ENCODE measurements at regions not wholly inside any gene's neighbourhood (a gene's known extent, or its start where the extent isn't known, plus 50 kb on each side); places are given as distances from the start of the nearest gene placed in this dataset.

GRCh38 chr1:88544195-88544594 is 139.9 kb upstream of the PKN2 start:
- H3K9me3 ChIP-seq (ENCODE audit: control insufficient read depth, low read length): no peaks in the 10 kb centered on the region
- no peak overlapping the region for H3K4me3 Mint-ChIP-seq
- no peaks in the 10 kb centered on the region for H3K27me3 ChIP-seq (ENCODE audit: control insufficient read depth, insufficient read depth, low read length, poor library complexity, severe bottlenecking)
- no peak overlapping the region for H3K27ac Mint-ChIP-seq
- H3K9me3 Mint-ChIP-seq: no peaks in the 10 kb centered on the region
- H3K36me3 ChIP-seq (ENCODE audit: control insufficient read depth, insufficient read depth, low read length): no peaks in the 10 kb centered on the region
- no peak overlapping the region for H3K27ac ChIP-seq (ENCODE audit: low read depth, low read length)
- TF ChIP-seq CTCF (conservative IDR thresholded peaks at IDR 0.05): no peak
- no peaks in the 10 kb centered on the region for H3K27me3 Mint-ChIP-seq (ENCODE audit: insufficient read depth)
- H3K4me1 ChIP-seq (ENCODE audit: control insufficient read depth, insufficient read depth, low read length): no peaks in the 10 kb centered on the region
- no peaks in the 10 kb centered on the region for H3K36me3 Mint-ChIP-seq (ENCODE audit: low read depth)
- no peak for DNase-seq
- no peak overlapping the region for H3K4me3 ChIP-seq (ENCODE audit: low read length)
- no peaks in the 10 kb centered on the region for H3K4me1 Mint-ChIP-seq
- H3K9ac ChIP-seq (ENCODE audit: extremely low read depth, low read length, poor library complexity, severe bottlenecking): no peak overlapping the region

GRCh38 chr1:88549536-88549935 is 134.5 kb upstream of the PKN2 start:
- Mint-ChIP-seq H3K9me3 (no peaks in the 10 kb centered on the region), H3K27ac (no peak overlapping the region), H3K27me3 (ENCODE audit: insufficient read depth) (no peaks in the 10 kb centered on the region), H3K4me3 (no peak overlapping the region), H3K36me3 (ENCODE audit: low read depth) (no peaks in the 10 kb centered on the region), H3K4me1 (no peaks in the 10 kb centered on the region)
- 63% methylated on average over 1 of the region's 1 CpG; no CpG with 5 or more reads in 1 of the 2 experiments for WGBS, 2 experiments (ENCODE audit: insufficient coverage in 1 of 2, insufficient read length in 1 of 2)
- no peaks in the 10 kb centered on the region for H3K27me3 ChIP-seq (ENCODE audit: control insufficient read depth, insufficient read depth, low read length, poor library complexity, severe bottlenecking)
- H3K4me1 ChIP-seq (ENCODE audit: control insufficient read depth, insufficient read depth, low read length): no peaks in the 10 kb centered on the region
- DNase-seq: no peak
- TF ChIP-seq CTCF (conservative IDR thresholded peaks at IDR 0.05): peak; percentile 70
- H3K36me3 ChIP-seq (ENCODE audit: control insufficient read depth, insufficient read depth, low read length): no peaks in the 10 kb centered on the region
- H3K9me3 ChIP-seq (ENCODE audit: control insufficient read depth, low read length): no peaks in the 10 kb centered on the region
- H3K9ac ChIP-seq (ENCODE audit: extremely low read depth, low read length, poor library complexity, severe bottlenecking): no peak overlapping the region
- H3K4me3 ChIP-seq (ENCODE audit: low read length): no peak overlapping the region
- no peak overlapping the region for H3K27ac ChIP-seq (ENCODE audit: low read depth, low read length)

DNA sequence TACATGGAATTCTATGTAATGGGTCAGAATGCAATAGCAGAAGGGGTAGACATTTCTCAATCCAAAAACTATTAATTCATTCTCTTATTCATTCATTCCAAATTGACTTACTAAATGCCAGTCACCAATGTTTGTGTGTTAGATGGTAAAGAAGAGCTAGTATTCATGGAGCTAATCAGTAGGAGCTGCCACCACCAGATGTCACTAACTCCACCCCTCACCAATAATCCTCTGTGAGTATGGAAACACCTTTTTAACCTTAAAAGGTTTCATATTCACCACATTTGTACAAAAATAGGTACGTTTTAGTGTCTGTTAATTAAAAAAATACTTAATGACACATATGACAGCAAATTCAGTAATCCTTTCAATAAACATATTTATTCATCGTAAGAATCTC is 131.8 kb upstream of the PKN2 start:
- H3K36me3 Mint-ChIP-seq (ENCODE audit: low read depth): no peaks in the 10 kb centered on the region
- WGBS, 2 experiments (ENCODE audit: insufficient coverage in 1 of 2, insufficient read length in 1 of 2): 90 to 100% methylated on average over 1 to 2 of the region's 2 CpGs
- Histone ChIP-seq H3K9ac (ENCODE audit: extremely low read depth, low read length, poor library complexity, severe bottlenecking) (no peak overlapping the region), H3K4me3 (ENCODE audit: low read length) (no peak overlapping the region), H3K27me3 (ENCODE audit: control insufficient read depth, insufficient read depth, low read length, poor library complexity, severe bottlenecking) (no peaks in the 10 kb centered on the region), H3K27ac (ENCODE audit: low read depth, low read length) (no peak overlapping the region), H3K36me3 (ENCODE audit: control insufficient read depth, insufficient read depth, low read length) (no peaks in the 10 kb centered on the region), H3K9me3 (ENCODE audit: control insufficient read depth, low read length) (no peaks in the 10 kb centered on the region), H3K4me1 (ENCODE audit: control insufficient read depth, insufficient read depth, low read length) (no peaks in the 10 kb centered on the region)
- H3K27ac Mint-ChIP-seq: no peak overlapping the region
- H3K4me1 Mint-ChIP-seq: peaks cover 3% of the 10 kb centered on the region
- no peaks in the 10 kb centered on the region for H3K9me3 Mint-ChIP-seq
- peak; percentile 67 for TF ChIP-seq CTCF (conservative IDR thresholded peaks at IDR 0.05)
- no peak for DNase-seq
- H3K4me3 Mint-ChIP-seq: no peak overlapping the region
- no peaks in the 10 kb centered on the region for H3K27me3 Mint-ChIP-seq (ENCODE audit: insufficient read depth)
